AG04450 (cell line): ENCODE measurements at regions not wholly inside any gene's neighbourhood (a gene's known extent, or its start where the extent isn't known, plus 50 kb on each side); places are given as distances from the start of the nearest gene placed in this dataset.

Experiments
- CTCF ChIA-PET: fragments of 300-600, 350-600 bp; formaldehyde crosslinking; extraction: SDS; loops from one replicate; lab custom pipeline; 2022; ENCODE audit warnings: antibody characterized with exemption, inconsistent platforms; lab: Charles Lee
- POLR2A ChIA-PET: fragments of 350-600 bp; formaldehyde crosslinking; extraction: SDS; loops from one replicate; lab custom pipeline; 2021; ENCODE audit warnings: antibody characterized with exemption, inconsistent platforms; lab: Yijun Ruan, JAX
- DNase-seq: peaks from one replicate; pipeline ENCODE4 v3.0.0-alpha.2; 2011; ENCODE audit warnings: low read depth, low spot score
- H3K27ac ChIP-seq: one replicate; pipeline ENCODE4 v1.5.1; 2012; ENCODE audit warnings: low read depth, low read length, control low read depth
- H3K27me3 ChIP-seq: one replicate; pipeline ENCODE4 v1.6.0; 2012; ENCODE audit warnings: low read length; ENCODE audit not compliant: control insufficient read depth, insufficient read depth
- H3K4me3 ChIP-seq: 2 replicates; pipeline ENCODE4 v1.5.1; 2011; ENCODE audit warnings: mild to moderate bottlenecking, low read depth, low read length, control low read depth
- H3K9me3 ChIP-seq: 2 replicates; pipeline ENCODE4 v1.5.1; 2012; ENCODE audit warnings: low read length; ENCODE audit not compliant: control insufficient read depth, insufficient read depth
- TF ChIP-seq, protein P1 (sequence below): IDR thresholded peaks from 2 replicates; pipeline ENCODE4 v1.5.1; 2011; ENCODE audit warnings: low read depth, low read length, control low read depth, inconsistent platforms

DNA sequence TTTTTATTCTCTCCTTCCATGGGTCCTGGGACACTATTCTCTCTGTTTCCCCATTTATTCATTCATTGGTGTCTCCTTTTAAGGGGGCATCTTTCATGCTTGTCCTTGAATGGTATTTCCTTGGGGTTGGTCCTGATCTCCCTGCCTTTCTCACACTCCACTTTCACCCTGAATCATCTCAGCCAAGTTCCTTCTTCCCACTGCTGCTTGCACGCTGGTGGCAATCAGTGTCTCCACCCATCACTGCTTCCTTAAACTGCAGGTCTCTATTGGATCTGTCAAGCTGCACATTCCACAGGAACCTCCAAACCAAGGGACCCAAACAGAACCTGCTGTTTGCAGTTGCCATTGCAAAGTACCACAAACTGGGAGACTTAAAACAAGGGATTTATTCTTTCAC is 89.3 kb upstream of the SDK2 start:
- TF ChIP-seq, protein P1, sequence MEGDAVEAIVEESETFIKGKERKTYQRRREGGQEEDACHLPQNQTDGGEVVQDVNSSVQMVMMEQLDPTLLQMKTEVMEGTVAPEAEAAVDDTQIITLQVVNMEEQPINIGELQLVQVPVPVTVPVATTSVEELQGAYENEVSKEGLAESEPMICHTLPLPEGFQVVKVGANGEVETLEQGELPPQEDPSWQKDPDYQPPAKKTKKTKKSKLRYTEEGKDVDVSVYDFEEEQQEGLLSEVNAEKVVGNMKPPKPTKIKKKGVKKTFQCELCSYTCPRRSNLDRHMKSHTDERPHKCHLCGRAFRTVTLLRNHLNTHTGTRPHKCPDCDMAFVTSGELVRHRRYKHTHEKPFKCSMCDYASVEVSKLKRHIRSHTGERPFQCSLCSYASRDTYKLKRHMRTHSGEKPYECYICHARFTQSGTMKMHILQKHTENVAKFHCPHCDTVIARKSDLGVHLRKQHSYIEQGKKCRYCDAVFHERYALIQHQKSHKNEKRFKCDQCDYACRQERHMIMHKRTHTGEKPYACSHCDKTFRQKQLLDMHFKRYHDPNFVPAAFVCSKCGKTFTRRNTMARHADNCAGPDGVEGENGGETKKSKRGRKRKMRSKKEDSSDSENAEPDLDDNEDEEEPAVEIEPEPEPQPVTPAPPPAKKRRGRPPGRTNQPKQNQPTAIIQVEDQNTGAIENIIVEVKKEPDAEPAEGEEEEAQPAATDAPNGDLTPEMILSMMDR, result no peak
- DNase-seq, result no peak
- Histone ChIP-seq H3K9me3 (no peaks in the 10 kb centered on the region; the same call in none of the 2 replicates), H3K4me3 (no peak overlapping the region), H3K27ac (no peak overlapping the region), H3K27me3 (no peaks in the 10 kb centered on the region)
- POLR2A ChIA-PET, result no interaction called here
- CTCF ChIA-PET, result no interaction called here

DNA sequence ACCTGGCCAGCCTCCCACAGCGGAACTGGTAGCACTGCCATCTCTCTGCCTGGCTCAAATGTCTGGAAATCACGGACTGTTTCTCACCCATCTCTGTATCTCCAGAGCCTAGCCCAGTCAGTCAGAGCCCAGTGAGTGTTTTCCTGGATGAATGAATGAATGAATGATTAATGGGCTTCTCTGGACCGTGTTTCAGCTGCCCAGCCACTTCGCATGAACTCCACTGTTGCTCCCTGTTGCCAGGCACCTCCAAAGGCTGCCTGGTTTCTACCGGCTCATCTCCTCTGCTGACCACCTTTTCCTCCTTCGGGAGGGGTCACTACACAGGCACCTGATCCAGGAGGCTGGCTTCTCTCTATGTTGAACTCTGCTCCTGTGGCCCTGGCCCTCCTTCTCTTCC is 91.0 kb upstream of the SDK2 start:
- TF ChIP-seq, protein P1, result no peak
- no peak for DNase-seq
- Histone ChIP-seq H3K27ac (no peak overlapping the region), H3K27me3 (no peaks in the 10 kb centered on the region), H3K9me3 (no peaks in the 10 kb centered on the region; the same call in none of the 2 replicates), H3K4me3 (no peak overlapping the region)
- ChIA-PET POLR2A (no interaction called here), CTCF (no interaction called here)

DNA sequence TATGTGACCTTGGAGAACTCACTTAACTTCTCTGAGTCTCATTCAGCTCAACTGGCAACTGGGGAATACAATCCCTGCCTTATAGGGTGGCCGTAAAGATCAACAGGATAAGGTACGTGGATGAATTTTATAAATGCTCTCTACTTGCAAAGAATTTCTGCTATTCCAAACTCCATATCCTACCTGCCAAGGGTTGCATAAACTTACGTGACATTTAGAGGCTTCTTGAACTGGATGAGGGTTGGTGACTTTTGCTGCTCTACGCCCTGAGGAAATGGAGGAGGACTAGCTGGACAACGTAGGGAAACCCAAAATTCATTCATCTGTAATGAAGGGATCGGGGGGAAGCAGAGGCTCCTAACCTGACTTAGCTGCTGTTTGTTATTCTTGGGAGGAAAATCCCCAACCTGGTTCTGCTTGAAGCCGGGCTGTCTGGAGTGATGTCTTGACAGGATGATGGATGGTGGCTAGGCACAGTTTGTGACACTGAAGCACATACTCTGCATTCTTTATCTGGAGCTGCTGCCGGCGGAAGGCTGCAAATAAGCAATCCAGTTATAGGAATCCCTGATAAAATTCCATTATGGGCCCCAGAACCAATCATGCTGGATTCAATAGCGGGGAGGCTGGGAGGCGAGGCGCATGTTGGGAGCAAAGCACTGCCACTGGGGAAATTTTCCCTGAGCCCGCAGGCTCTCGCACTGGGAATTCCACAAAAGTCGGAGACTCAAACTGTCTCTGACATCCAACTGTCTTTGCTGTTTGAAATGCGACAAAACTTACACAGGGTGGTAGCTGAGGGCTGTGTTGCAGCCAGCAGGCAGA is 94.7 kb upstream of the SDK2 start:
- Histone ChIP-seq H3K27ac (no peak overlapping the region), H3K27me3 (no peaks in the 10 kb centered on the region), H3K9me3 (peaks cover 13% of the 10 kb centered on the region; the same call in 1 of the 2 replicates), H3K4me3 (no peak overlapping the region)
- TF ChIP-seq, protein P1, result no peak
- CTCF ChIA-PET, result no interaction called here
- DNase-seq, result no peak
- POLR2A ChIA-PET, result no interaction called here

DNA sequence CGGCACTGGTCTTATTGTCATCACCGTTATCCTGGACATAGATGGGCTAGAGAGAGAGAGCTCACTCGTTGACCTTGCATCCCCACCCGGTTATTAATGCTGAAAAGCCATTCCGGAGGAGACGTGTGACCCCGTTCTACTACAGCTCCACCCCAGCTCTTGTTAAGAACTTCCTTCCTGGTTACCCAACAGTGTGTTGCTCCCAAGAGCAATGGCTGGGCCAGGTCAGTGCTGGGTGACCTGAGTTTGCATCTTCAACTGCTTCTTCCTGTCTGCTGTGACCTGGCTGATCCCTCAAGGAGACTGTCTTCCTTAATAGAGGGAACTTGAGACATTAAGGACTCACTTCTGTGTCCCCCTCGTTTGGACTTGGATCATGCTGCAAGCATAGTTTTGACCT is 96.1 kb upstream of the SDK2 start:
- Histone ChIP-seq H3K27ac (no peak overlapping the region), H3K27me3 (no peaks in the 10 kb centered on the region), H3K4me3 (no peak overlapping the region), H3K9me3 (peaks cover 15% of the 10 kb centered on the region)
- CTCF ChIA-PET, result no interaction called here
- DNase-seq, result no peak
- POLR2A ChIA-PET, result no interaction called here
- TF ChIP-seq, protein P1, result no peak

DNA sequence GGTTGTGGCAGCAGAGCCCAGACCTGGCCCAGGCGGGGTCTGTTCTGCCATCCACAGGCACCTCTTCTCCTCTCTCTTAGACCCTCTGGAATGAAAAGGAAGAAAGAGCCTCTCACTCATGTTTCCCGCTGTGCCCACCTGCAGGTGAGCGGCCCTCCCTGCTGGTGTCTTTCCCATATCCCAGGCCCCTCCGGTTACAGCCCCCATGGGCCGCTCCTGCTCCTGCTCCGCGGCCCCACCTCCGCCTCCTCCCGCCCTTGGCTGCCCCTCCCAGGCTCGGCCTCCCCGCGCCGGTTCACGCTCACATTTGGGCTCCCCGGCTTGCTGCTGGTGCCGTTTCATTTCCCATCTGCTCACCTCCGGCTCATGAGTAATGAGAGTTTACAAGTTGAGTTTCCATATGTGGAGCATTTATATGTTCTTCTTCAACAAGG is 98.7 kb upstream of the SDK2 start:
- peaks cover 34% of the 10 kb centered on the region for H3K9me3 ChIP-seq
- CTCF ChIA-PET, result no interaction called here
- POLR2A ChIA-PET, result no interaction called here
- TF ChIP-seq, protein P1, result no peak
- no peak overlapping the region for H3K27ac ChIP-seq
- no peaks in the 10 kb centered on the region for H3K27me3 ChIP-seq
- DNase-seq, result no peak
- no peak overlapping the region for H3K4me3 ChIP-seq
